ENCODE measurements at regions not wholly inside any gene's neighbourhood (a gene's known extent, or its start where the extent isn't known, plus 50 kb on each side); places are given as distances from the start of the nearest gene placed in this dataset.
A peak's percentile ranks its signal among the peaks of the same experiment; 100 is the strongest.

DNA sequence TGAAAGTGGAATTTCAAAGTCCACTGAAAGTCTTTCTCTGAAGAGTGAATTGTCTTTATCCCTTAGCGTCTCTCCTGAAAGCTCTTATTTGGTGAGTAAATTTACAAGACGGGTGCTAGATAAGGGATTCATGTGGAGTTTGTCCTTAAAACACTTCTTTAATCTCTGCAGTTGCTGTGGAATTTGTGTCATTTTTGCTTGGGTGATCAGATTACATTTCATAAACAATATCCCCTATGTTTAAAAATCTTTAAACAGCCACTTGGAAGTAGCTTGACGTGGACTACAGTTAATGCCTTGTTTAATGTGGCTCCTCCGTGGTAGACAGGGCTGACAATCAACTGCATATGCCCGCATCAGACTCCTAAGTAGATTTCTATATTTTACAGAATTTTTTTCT lies 175.4 kb upstream of the ZNF217 start:
- intact Hi-C loops (cut with micrococcal nuclease; ENCODE audit: unreplicated experiment) = no loop called here
- Histone ChIP-seq H3K27me3 (ENCODE audit: insufficient read depth, low read depth) (no peaks in the 10 kb centered on the region), H3F3A (ENCODE audit: insufficient read depth, low read depth) (peaks cover 14% of the 10 kb centered on the region), H3K79me2 (ENCODE audit: low read depth) (no peaks in the 10 kb centered on the region), H3K4me3 (no peak overlapping the region), H3K4me2 (no peak overlapping the region), H3K27ac (no peak overlapping the region), H3K4me1 (replicated peaks; ENCODE audit: insufficient read depth) (peaks cover 28% of the 10 kb centered on the region), H2AFZ (0 out of 2 replicates have a peak overlapping the region, but pooled peaks have one; percentile 26), H4K20me1 (ENCODE audit: insufficient read depth) (no peaks in the 10 kb centered on the region), H3K9me2 (ENCODE audit: insufficient read depth) (no peaks in the 10 kb centered on the region; the same call in 1 of the 2 replicates), H3K36me3 (ENCODE audit: low read depth) (no peaks in the 10 kb centered on the region), H3K9me3 (ENCODE audit: insufficient read depth, low read depth) (no peaks in the 10 kb centered on the region)
- DNase-seq = peak in 1 of 2 experiments; percentile 2
- ChIA-PET CTCF (no interaction called here), POLR2A (ENCODE audit: unreplicated experiment) (interaction anchor here (0.7 kb wide), 1 partner anchor 83 kb away, joined by 3 read pairs; no protein-coding TSS in a partner anchor)
- TF ChIP-seq, protein P1, sequence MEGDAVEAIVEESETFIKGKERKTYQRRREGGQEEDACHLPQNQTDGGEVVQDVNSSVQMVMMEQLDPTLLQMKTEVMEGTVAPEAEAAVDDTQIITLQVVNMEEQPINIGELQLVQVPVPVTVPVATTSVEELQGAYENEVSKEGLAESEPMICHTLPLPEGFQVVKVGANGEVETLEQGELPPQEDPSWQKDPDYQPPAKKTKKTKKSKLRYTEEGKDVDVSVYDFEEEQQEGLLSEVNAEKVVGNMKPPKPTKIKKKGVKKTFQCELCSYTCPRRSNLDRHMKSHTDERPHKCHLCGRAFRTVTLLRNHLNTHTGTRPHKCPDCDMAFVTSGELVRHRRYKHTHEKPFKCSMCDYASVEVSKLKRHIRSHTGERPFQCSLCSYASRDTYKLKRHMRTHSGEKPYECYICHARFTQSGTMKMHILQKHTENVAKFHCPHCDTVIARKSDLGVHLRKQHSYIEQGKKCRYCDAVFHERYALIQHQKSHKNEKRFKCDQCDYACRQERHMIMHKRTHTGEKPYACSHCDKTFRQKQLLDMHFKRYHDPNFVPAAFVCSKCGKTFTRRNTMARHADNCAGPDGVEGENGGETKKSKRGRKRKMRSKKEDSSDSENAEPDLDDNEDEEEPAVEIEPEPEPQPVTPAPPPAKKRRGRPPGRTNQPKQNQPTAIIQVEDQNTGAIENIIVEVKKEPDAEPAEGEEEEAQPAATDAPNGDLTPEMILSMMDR (conservative IDR thresholded peaks at IDR 0.05) = no peak
- TF ChIP-seq EZH2 (IDR thresholded peaks at IDR 0.05; ENCODE audit: low read depth) = no peak
- BruUV-seq (replicated peaks) = no TSS peak

DNA sequence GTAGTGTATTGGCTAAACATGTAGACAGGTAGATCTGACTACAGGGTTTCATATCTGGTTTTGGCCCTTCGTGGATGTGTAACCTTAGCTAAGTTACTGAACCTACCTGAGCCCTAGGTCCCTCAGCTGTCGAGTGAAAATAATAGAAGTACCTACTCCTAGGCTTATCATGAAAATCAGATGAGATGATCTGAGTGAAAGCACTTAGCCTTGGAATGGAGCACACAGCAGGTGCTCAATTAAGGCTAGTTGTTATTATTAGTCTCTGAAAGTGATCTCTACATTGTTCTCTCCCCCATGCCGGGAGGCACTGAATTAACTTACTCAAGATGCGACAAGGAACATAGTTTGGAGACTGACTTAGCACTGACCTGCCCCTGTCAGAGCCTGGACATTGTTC lies 174.7 kb upstream of the ZNF217 start:
- Histone ChIP-seq H3K4me3 (no peak overlapping the region), H3K4me2 (no peak overlapping the region), H3K4me1 (replicated peaks; ENCODE audit: insufficient read depth) (peaks cover 22% of the 10 kb centered on the region), H3K79me2 (ENCODE audit: low read depth) (no peaks in the 10 kb centered on the region), H3K27me3 (ENCODE audit: insufficient read depth, low read depth) (no peaks in the 10 kb centered on the region), H3K36me3 (ENCODE audit: low read depth) (no peaks in the 10 kb centered on the region), H3K9me3 (ENCODE audit: insufficient read depth, low read depth) (no peaks in the 10 kb centered on the region), H3K27ac (no peak overlapping the region), H3K9me2 (ENCODE audit: insufficient read depth) (no peaks in the 10 kb centered on the region), H2AFZ (no peak overlapping the region), H3F3A (ENCODE audit: insufficient read depth, low read depth) (peaks cover 10% of the 10 kb centered on the region), H4K20me1 (ENCODE audit: insufficient read depth) (no peaks in the 10 kb centered on the region)
- no peak for DNase-seq
- intact Hi-C loops (cut with micrococcal nuclease; ENCODE audit: unreplicated experiment) = no loop called here
- TF ChIP-seq, protein P1 (conservative IDR thresholded peaks at IDR 0.05) = no peak
- no peak for TF ChIP-seq EZH2 (IDR thresholded peaks at IDR 0.05; ENCODE audit: low read depth)
- POLR2A ChIA-PET (ENCODE audit: unreplicated experiment) = no interaction called here
- BruUV-seq (replicated peaks) = no TSS peak
- CTCF ChIA-PET = no interaction called here

DNA sequence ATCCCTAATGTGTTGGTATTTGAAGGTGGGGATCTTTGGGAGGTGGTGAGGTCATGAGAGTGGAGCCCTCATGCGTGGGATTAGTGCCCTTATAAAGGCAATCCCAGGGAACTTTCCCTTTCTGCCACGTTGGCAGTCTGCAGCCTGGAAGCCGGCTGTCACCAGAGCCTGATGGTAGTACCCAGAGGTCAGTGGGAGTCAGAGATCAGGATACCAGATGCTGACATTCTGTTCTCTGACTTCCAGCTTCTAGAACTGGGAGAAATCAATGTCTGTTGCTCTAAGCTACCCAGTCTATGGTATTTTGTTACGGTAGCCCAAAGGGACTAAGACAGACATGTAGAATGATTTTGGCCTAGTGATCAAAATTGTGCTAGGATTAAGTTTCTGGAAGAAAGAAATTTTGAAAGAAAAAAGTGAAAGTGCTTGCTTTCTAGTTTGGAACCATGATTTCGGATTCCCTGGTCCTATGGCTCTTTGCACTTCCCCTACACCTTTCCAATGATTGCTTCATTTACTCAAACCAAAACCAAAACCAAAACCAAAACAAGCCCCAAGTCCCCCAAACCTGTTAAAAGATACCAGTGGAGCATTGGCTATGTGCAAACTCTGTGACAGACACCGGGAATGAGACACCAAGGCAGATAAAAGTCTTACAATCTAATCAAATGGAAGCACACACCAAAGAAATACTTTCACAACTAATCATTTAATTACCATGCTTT lies 173.7 kb upstream of the ZNF217 start:
- TF ChIP-seq, protein P1 (conservative IDR thresholded peaks at IDR 0.05) = no peak
- no peak for TF ChIP-seq EZH2 (IDR thresholded peaks at IDR 0.05; ENCODE audit: low read depth)
- Histone ChIP-seq H3K27ac (no peak overlapping the region), H3K4me3 (no peak overlapping the region), H3K9me3 (ENCODE audit: insufficient read depth, low read depth) (no peaks in the 10 kb centered on the region), H2AFZ (no peak overlapping the region), H3K79me2 (ENCODE audit: low read depth) (no peaks in the 10 kb centered on the region), H3F3A (ENCODE audit: insufficient read depth, low read depth) (0 out of 2 replicates have a peak, but pooled peaks cover 3% of the 10 kb centered on the region), H3K4me2 (no peak overlapping the region), H3K36me3 (ENCODE audit: low read depth) (no peaks in the 10 kb centered on the region), H3K4me1 (replicated peaks; ENCODE audit: insufficient read depth) (peaks cover 12% of the 10 kb centered on the region), H4K20me1 (ENCODE audit: insufficient read depth) (no peaks in the 10 kb centered on the region), H3K9me2 (ENCODE audit: insufficient read depth) (no peaks in the 10 kb centered on the region), H3K27me3 (ENCODE audit: insufficient read depth, low read depth) (no peaks in the 10 kb centered on the region)
- no TSS peak for BruUV-seq (replicated peaks)
- peak in 1 of 2 experiments; percentile 10 for DNase-seq
- POLR2A ChIA-PET (ENCODE audit: unreplicated experiment) = interaction anchor here (0.8 kb wide), 1 partner anchor 27 kb away, joined by 3 read pairs; no protein-coding TSS in a partner anchor
- CTCF ChIA-PET = no interaction called here
- intact Hi-C loops (cut with micrococcal nuclease; ENCODE audit: unreplicated experiment) = no loop called here
